ENCODE measurements at regions not wholly inside any gene's neighbourhood (a gene's known extent, or its start where the extent isn't known, plus 50 kb on each side); places are given as distances from the start of the nearest gene placed in this dataset.
A peak's percentile ranks its signal among the peaks of the same experiment; 100 is the strongest.

- no peak for DNase-seq (ENCODE audit: low read depth)
These were observed 132.6 kb upstream of the PUDP start for GRCh38 chrX:7280520-7280919.

- peak; percentile 44 for DNase-seq (ENCODE audit: low read depth)
These were observed 124.4 kb upstream of the PUDP start for GRCh38 chrX:7272346-7272745.

- DNase-seq (ENCODE audit: low read depth), result no peak
These were observed 123.0 kb upstream of the PUDP start for GRCh38 chrX:7270933-7271332.

GRCh38 chrX:7269991-7270390 is 122.0 kb upstream of the PUDP start:
- DNase-seq (ENCODE audit: low read depth), result peak; percentile 58

- DNase-seq (ENCODE audit: low read depth), result no peak
These were observed 121.6 kb upstream of the PUDP start for GRCh38 chrX:7269589-7269988.

GRCh38 chrX:7266288-7266687 is 118.3 kb upstream of the PUDP start:
- no peak for DNase-seq (ENCODE audit: low read depth)

- no peak for DNase-seq (ENCODE audit: low read depth)
These were observed 116.4 kb upstream of the PUDP start for GRCh38 chrX:7264399-7264798.

- DNase-seq (ENCODE audit: low read depth), result peak; percentile 22
These were observed 116.0 kb upstream of the PUDP start for GRCh38 chrX:7263961-7264360.

GRCh38 chrX:7263330-7263729 is 115.4 kb upstream of the PUDP start:
- no peak for DNase-seq (ENCODE audit: low read depth)

GRCh38 chrX:7262551-7262950 is 114.6 kb upstream of the PUDP start:
- no peak for DNase-seq (ENCODE audit: low read depth)

- DNase-seq (ENCODE audit: low read depth), result no peak
These were observed 113.8 kb upstream of the PUDP start for GRCh38 chrX:7261672-7262332.

- no peak for DNase-seq (ENCODE audit: low read depth)
These were observed 106.2 kb upstream of the PUDP start for GRCh38 chrX:7254144-7254543.

GRCh38 chrX:7253565-7253964 is 105.6 kb upstream of the PUDP start:
- no peak for DNase-seq (ENCODE audit: low read depth)

- DNase-seq (ENCODE audit: low read depth), result no peak
These were observed 104.2 kb upstream of the PUDP start for GRCh38 chrX:7252013-7252610.

- no peak for DNase-seq (ENCODE audit: low read depth)
These were observed 99.4 kb upstream of the PUDP start for GRCh38 chrX:7247346-7247745.

GRCh38 chrX:7244405-7244804 is 96.5 kb upstream of the PUDP start:
- no peak for DNase-seq (ENCODE audit: low read depth)

GRCh38 chrX:7242613-7243012 is 94.7 kb upstream of the PUDP start:
- DNase-seq (ENCODE audit: low read depth), result no peak

- no peak for DNase-seq (ENCODE audit: low read depth)
These were observed 93.0 kb upstream of the PUDP start for GRCh38 chrX:7240929-7241328.

GRCh38 chrX:7235071-7235470 is 87.1 kb upstream of the PUDP start:
- DNase-seq (ENCODE audit: low read depth), result no peak

GRCh38 chrX:7233580-7234406 is 85.8 kb upstream of the PUDP start:
- no peak for DNase-seq (ENCODE audit: low read depth)

GRCh38 chrX:7228226-7228625 is 80.3 kb upstream of the PUDP start:
- no peak for DNase-seq (ENCODE audit: low read depth)

GRCh38 chrX:7225338-7225737 is 77.4 kb upstream of the PUDP start:
- no peak for DNase-seq (ENCODE audit: low read depth)

- DNase-seq (ENCODE audit: low read depth), result no peak
These were observed 75.3 kb upstream of the PUDP start for GRCh38 chrX:7223271-7223670.

All from iris pigment epithelial cell (primary cell).